HCT116 (cell line): ENCODE measurements at regions not wholly inside any gene's neighbourhood (a gene's known extent, or its start where the extent isn't known, plus 50 kb on each side); places are given as distances from the start of the nearest gene placed in this dataset.

Source experiments
- ATAC-seq: fragments of 200-7000 bp; cut with Tn5 transposase; 2 replicates; pipeline ENCODE4 v1.9.1; 2020; ENCODE audit warnings: mild to moderate bottlenecking, moderate library complexity
- BruUV-seq: library from RNA; stranded (reverse); fragments of 400-500 nt; replicated peaks from 2 replicates; lab custom pipeline; 2021; lab: Mats Ljungman, UMichigan
- CTCF ChIA-PET: fragments of 300-600 bp; sonication (Branson Sonifier 250); formaldehyde crosslinking; loops from one replicate; lab custom pipeline; 2021; ENCODE audit warnings: antibody characterized with exemption; lab: Charles Lee
- POLR2A ChIA-PET: fragments of 300-600, 350-600 bp; sonication (Branson Sonifier 250); formaldehyde crosslinking; loops from one replicate; lab custom pipeline; 2021; ENCODE audit warnings: antibody characterized with exemption; lab: Charles Lee
- RAD21 ChIA-PET, 2 experiments: fragments of 300-600 bp; sonication (Branson Sonifier 250); formaldehyde crosslinking; loops; one replicate each; lab custom pipeline; 2023; ENCODE audit warnings: low total read pairs in 2 of 2; ENCODE audit not compliant: uncharacterized antibody in 2 of 2, unreplicated experiment in 2 of 2, low non-redundant PET in 1 of 2; lab: Charles Lee
- DNase-seq: peaks from one replicate; pipeline ENCODE4 v3.0.0-alpha.2; 2010; ENCODE audit warnings: low read depth, low spot score
- H2AFZ ChIP-seq: fragments of 200-600 bp; shearing (Covaris generic), sonication (generic); 2 replicates; pipeline ENCODE4 v1.6.1; 2017; ENCODE audit warnings: low read depth, mixed run types, mixed read lengths, antibody characterized with exemption, low read length; ENCODE audit not compliant: poor library complexity, severe bottlenecking
- H3K27ac ChIP-seq: 2 replicates; pipeline ENCODE4 v1.5.1; 2012; ENCODE audit warnings: low read depth, low read length
- H3K27me3 ChIP-seq: fragments of 200-600 bp; sonication (generic); 2 replicates; pipeline ENCODE4 v1.6.1; 2016; ENCODE audit warnings: mixed run types, low read length, mixed read lengths; ENCODE audit not compliant: insufficient read depth
- H3K36me3 ChIP-seq, 2 experiments: fragments of 200-500 bp in 1 of 2; fragments of 200-600 bp in 1 of 2; sonication (Bioruptor generic) in 1 of 2; sonication (generic) in 1 of 2; 2 replicates each; pipeline versions ENCODE4 v1.5.1 to v1.6.1; 2014 to 2016; ENCODE audit warnings: low read length in 2 of 2, inconsistent platforms in 1 of 2, mixed read lengths in 1 of 2, mixed run types in 1 of 2; ENCODE audit not compliant: insufficient read depth in 2 of 2, control insufficient read depth in 1 of 2
- H3K4me1 ChIP-seq, 2 experiments: fragments of 200-600 bp in 1 of 2; sonication (generic) in 1 of 2; 2 replicates each; pipeline versions ENCODE4 v1.5.1 to v1.6.1; 2012 to 2017; ENCODE audit warnings: low read length in 2 of 2, inconsistent platforms in 1 of 2, mild to moderate bottlenecking in 1 of 2, mixed read lengths in 1 of 2, mixed run types in 1 of 2, moderate library complexity in 1 of 2; ENCODE audit not compliant: insufficient read depth in 2 of 2, control insufficient read depth in 1 of 2
- H3K4me2 ChIP-seq: fragments of 200-600 bp; sonication (generic); 2 replicates; pipeline ENCODE4 v1.6.1; 2017; ENCODE audit warnings: mixed run types, low read length, mixed read lengths
- H3K4me3 ChIP-seq, 2 experiments: fragments of 200-600 bp in 1 of 2; sonication (generic) in 1 of 2; replicated peaks in 1 of 2; 2 replicates each; pipeline ENCODE4 v1.5.1; 2011 to 2016; ENCODE audit warnings: low read length in 2 of 2, control low read depth in 1 of 2, low read depth in 1 of 2, mild to moderate bottlenecking in 1 of 2, mixed read lengths in 1 of 2, mixed run types in 1 of 2
- H3K79me2 ChIP-seq: fragments of 200-600 bp; sonication (generic); 2 replicates; pipeline ENCODE4 v1.6.1; 2017; ENCODE audit warnings: mild to moderate bottlenecking, mixed run types, low read length, moderate library complexity, mixed read lengths; ENCODE audit not compliant: insufficient read depth
- H3K9ac ChIP-seq: fragments of 200-600 bp; sonication (generic); 2 replicates; pipeline ENCODE4 v1.6.1; 2016; ENCODE audit warnings: low read length, mixed read lengths
- H3K9me2 ChIP-seq: fragments of 200-600 bp; sonication (generic), shearing (Covaris generic); 2 replicates; pipeline ENCODE4 v1.6.1; 2017; ENCODE audit warnings: mixed run types, mild to moderate bottlenecking, moderate library complexity; ENCODE audit not compliant: insufficient read depth
- H3K9me3 ChIP-seq, 2 experiments: fragments of 200-500 bp in 1 of 2; fragments of 200-600 bp in 1 of 2; sonication (Bioruptor generic) in 1 of 2; sonication (generic) in 1 of 2; 2 replicates each; pipeline ENCODE4 v1.6.1; 2014 to 2017; ENCODE audit warnings: low read length in 2 of 2, mixed read lengths in 2 of 2, inconsistent platforms in 1 of 2, low read depth in 1 of 2, mild to moderate bottlenecking in 1 of 2, mixed run types in 1 of 2, moderate library complexity in 1 of 2; ENCODE audit not compliant: control insufficient read depth in 1 of 2, insufficient read depth in 1 of 2
- H4K20me1 ChIP-seq: fragments of 200-600 bp; sonication (generic), shearing (Covaris generic); 2 replicates; pipeline ENCODE4 v1.6.1; 2017; ENCODE audit warnings: mixed run types, mild to moderate bottlenecking, moderate library complexity; ENCODE audit not compliant: insufficient read depth
- CEBPB ChIP-seq: IDR thresholded peaks from 2 replicates; pipeline ENCODE4 v1.6.1; 2012; ENCODE audit warnings: low read depth
- EGR1 ChIP-seq: IDR thresholded peaks from 2 replicates; pipeline ENCODE4 v1.6.1; 2012; ENCODE audit warnings: low read depth
- ELF1 ChIP-seq: IDR thresholded peaks from 2 replicates; pipeline ENCODE4 v1.6.1; 2012; ENCODE audit warnings: low read depth, borderline replicate concordance
- JUND ChIP-seq: IDR thresholded peaks from 2 replicates; pipeline ENCODE4 v1.6.1; 2012
- MAX ChIP-seq: IDR thresholded peaks from 2 replicates; pipeline ENCODE4 v1.6.1; 2012
- POLR2A ChIP-seq: IDR thresholded peaks from 2 replicates; pipeline ENCODE4 v1.7.0; 2011; ENCODE audit warnings: borderline replicate concordance; ENCODE audit not compliant: insufficient read depth, insufficient read length; ENCODE audit errors: extremely low read depth
- POLR2AphosphoS5 ChIP-seq: IDR thresholded peaks from 2 replicates; pipeline ENCODE4 v1.6.1; 2011; ENCODE audit warnings: mild to moderate bottlenecking, low read depth, low read length, moderate library complexity
- RAD21 ChIP-seq: IDR thresholded peaks from 2 replicates; pipeline ENCODE4 v1.6.1; 2012; ENCODE audit warnings: low read depth, mild to moderate bottlenecking
- REST ChIP-seq: IDR thresholded peaks from 2 replicates; pipeline ENCODE4 v1.6.1; 2012; ENCODE audit warnings: low read depth
- SIN3A ChIP-seq: IDR thresholded peaks from 2 replicates; pipeline ENCODE4 v1.6.1; 2012; ENCODE audit warnings: low read depth
- SP1 ChIP-seq: IDR thresholded peaks from 2 replicates; pipeline ENCODE4 v1.6.1; 2012; ENCODE audit warnings: low read depth
- SRF ChIP-seq: IDR thresholded peaks from 2 replicates; pipeline ENCODE4 v1.6.1; 2012; ENCODE audit warnings: low read depth
- YY1 ChIP-seq: IDR thresholded peaks from 2 replicates; pipeline ENCODE4 v1.6.1; 2011; ENCODE audit warnings: low read length, low read depth, moderate library complexity, mild to moderate bottlenecking; ENCODE audit not compliant: insufficient replicate concordance; ENCODE audit errors: extremely low read depth
- ZFX ChIP-seq: fragments of 450-650 bp; IDR thresholded peaks from 2 replicates; pipeline ENCODE4 v1.6.1; 2017
- ZNF274 ChIP-seq: fragments of 200-500 bp; sonication (Bioruptor generic); IDR thresholded peaks from 2 replicates; pipeline ENCODE4 v1.6.1; 2014; ENCODE audit warnings: mild to moderate bottlenecking, low read depth, low read length, inconsistent platforms
- intact Hi-C: fragments of 100-400 bp; cut with micrococcal nuclease; formaldehyde crosslinking; loops from 2 replicates; pipeline ENCODE4 v1.10.0; 2022
- TF ChIP-seq, protein P1 (sequence below): IDR thresholded peaks from 2 replicates; pipeline ENCODE4 v1.6.1; 2011; ENCODE audit warnings: mild to moderate bottlenecking, low read length, moderate library complexity; ENCODE audit not compliant: insufficient replicate concordance; ENCODE audit errors: extremely low read depth

DNA sequence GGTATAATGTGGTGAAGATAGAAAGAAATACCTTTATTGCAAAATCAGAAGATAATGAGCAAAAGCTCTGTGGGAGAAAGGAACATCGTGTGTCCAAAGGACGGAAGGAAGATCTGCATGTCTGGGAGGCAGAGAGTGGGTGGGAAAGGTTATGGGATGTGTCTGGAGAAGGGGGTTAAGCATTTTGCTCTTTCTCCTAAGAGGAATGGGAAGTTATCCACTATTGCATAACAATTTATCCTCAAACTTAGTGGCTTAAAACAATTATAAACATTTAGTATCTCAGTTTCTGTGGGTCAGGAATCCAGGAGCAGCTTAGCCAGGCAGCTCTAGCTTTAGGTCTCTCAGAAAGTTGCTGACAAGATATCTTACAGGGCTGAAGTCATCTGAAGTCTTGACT, 229.1 kb upstream of the CITED2 start:
- no peaks in the 10 kb centered on the region for H3K79me2 ChIP-seq
- H3K9ac ChIP-seq: no peak overlapping the region
- H3K27me3 ChIP-seq: no peaks in the 10 kb centered on the region
- DNase-seq (no peak), ATAC-seq (no peak)
- no peaks in the 10 kb centered on the region for H3K36me3 ChIP-seq
- RAD21 ChIA-PET: no interaction called here
- no peaks in the 10 kb centered on the region for H4K20me1 ChIP-seq
- no peaks in the 10 kb centered on the region for H3K9me2 ChIP-seq
- POLR2A ChIA-PET: no interaction called here
- CTCF ChIA-PET: no interaction called here
- TF ChIP-seq SRF (no peak), MAX (no peak), YY1 (no peak), POLR2AphosphoS5 (no peak), ZFX (no peak)
- TF ChIP-seq, all 23 proteins: peak for 0
- no peak overlapping the region for H3K4me2 ChIP-seq
- H3K4me1 ChIP-seq: no peaks in the 10 kb centered on the region
- no peak overlapping the region for H3K27ac ChIP-seq
- no TSS peak for BruUV-seq
- H3K9me3 ChIP-seq: no peaks in the 10 kb centered on the region
- no peak overlapping the region for H3K4me3 ChIP-seq
- no peak overlapping the region for H2AFZ ChIP-seq
- intact Hi-C loops: no loop called here

GRCh38 chr6:139602577-139602976, 228.1 kb upstream of the CITED2 start:
- Histone ChIP-seq H2AFZ (no peak overlapping the region), H3K9me3 (no peaks in the 10 kb centered on the region), H3K4me3 (no peak overlapping the region), H3K4me2 (no peak overlapping the region), H3K9me2 (no peaks in the 10 kb centered on the region), H3K9ac (no peak overlapping the region), H3K4me1 (peaks cover 0 to 4% of the 10 kb centered on the region in 2 experiments; a peak in 2 of 4 replicates), H3K27ac (no peak overlapping the region), H3K79me2 (no peaks in the 10 kb centered on the region), H3K27me3 (no peaks in the 10 kb centered on the region), H3K36me3 (no peaks in the 10 kb centered on the region), H4K20me1 (no peaks in the 10 kb centered on the region)
- no peak for DNase-seq
- no TSS peak for BruUV-seq
- ChIA-PET RAD21 (no interaction called here), CTCF (no interaction called here), POLR2A (no interaction called here)
- no peak for ATAC-seq
- intact Hi-C loops: no loop called here
- no peak for TF ChIP-seq SIN3A
- TF ChIP-seq MAX: no peak
- TF ChIP-seq REST: no peak
- no peak for TF ChIP-seq CEBPB
- TF ChIP-seq ELF1: no peak
- no peak for TF ChIP-seq ZNF274
- TF ChIP-seq, protein P1, sequence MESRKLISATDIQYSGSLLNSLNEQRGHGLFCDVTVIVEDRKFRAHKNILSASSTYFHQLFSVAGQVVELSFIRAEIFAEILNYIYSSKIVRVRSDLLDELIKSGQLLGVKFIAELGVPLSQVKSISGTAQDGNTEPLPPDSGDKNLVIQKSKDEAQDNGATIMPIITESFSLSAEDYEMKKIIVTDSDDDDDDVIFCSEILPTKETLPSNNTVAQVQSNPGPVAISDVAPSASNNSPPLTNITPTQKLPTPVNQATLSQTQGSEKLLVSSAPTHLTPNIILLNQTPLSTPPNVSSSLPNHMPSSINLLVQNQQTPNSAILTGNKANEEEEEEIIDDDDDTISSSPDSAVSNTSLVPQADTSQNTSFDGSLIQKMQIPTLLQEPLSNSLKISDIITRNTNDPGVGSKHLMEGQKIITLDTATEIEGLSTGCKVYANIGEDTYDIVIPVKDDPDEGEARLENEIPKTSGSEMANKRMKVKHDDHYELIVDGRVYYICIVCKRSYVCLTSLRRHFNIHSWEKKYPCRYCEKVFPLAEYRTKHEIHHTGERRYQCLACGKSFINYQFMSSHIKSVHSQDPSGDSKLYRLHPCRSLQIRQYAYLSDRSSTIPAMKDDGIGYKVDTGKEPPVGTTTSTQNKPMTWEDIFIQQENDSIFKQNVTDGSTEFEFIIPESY: no peak
- no peak for TF ChIP-seq JUND
- TF ChIP-seq YY1: no peak
- TF ChIP-seq RAD21: no peak
- no peak for TF ChIP-seq EGR1
- TF ChIP-seq SP1: no peak
- TF ChIP-seq SRF: no peak
- TF ChIP-seq POLR2A: no peak
